CD1c-positive myeloid dendritic cell (primary cell): ENCODE measurements at regions not wholly inside any gene's neighbourhood (a gene's known extent, or its start where the extent isn't known, plus 50 kb on each side); places are given as distances from the start of the nearest gene placed in this dataset.

ENCODE experiments used
- DNase-seq: peaks from one replicate; pipeline ENCODE4 v3.0.0-alpha.2; 2016; ENCODE audit errors: extremely low spot score

- no peak for DNase-seq
Measured at GRCh38 chr10:29395409-29395808, 106.5 kb downstream of the LYZL1 start.

GRCh38 chr10:29397221-29397620 lies 108.4 kb downstream of the LYZL1 start:
- DNase-seq = no peak

GRCh38 chr10:29403208-29403607 lies 114.3 kb downstream of the LYZL1 start:
- DNase-seq = no peak

GRCh38 chr10:29407280-29407858 lies 118.5 kb downstream of the LYZL1 start:
- DNase-seq = no peak
